ENCODE measurements at regions not wholly inside any gene's neighbourhood (a gene's known extent, or its start where the extent isn't known, plus 50 kb on each side); places are given as distances from the start of the nearest gene placed in this dataset.
"Not testable (repeated sequence)": the region's sequence is repeated elsewhere in the genome, so short reads cannot be mapped to it uniquely, and the experiment has no call there.

DNA sequence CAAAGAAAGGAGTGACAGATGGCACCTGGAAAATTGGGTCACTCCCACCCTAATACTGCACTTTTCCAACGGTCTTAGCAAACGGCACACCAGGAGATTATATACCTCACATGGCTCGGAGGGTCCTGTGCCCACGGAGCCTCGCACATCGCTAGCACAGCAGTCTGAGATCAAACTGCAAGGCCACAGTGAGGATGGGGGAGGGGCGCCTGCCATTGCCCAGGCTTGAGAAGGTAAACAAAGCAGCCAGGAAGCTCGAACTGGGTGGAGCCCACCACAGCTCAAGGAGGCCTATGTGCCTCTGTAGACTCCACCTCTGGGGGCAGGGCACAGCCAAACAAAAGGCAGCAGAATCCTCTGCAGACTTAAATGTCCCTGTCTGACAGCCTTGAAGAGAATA is 1149.7 kb downstream of the DNAJB9 start:
- TF ChIP-seq, protein P1, sequence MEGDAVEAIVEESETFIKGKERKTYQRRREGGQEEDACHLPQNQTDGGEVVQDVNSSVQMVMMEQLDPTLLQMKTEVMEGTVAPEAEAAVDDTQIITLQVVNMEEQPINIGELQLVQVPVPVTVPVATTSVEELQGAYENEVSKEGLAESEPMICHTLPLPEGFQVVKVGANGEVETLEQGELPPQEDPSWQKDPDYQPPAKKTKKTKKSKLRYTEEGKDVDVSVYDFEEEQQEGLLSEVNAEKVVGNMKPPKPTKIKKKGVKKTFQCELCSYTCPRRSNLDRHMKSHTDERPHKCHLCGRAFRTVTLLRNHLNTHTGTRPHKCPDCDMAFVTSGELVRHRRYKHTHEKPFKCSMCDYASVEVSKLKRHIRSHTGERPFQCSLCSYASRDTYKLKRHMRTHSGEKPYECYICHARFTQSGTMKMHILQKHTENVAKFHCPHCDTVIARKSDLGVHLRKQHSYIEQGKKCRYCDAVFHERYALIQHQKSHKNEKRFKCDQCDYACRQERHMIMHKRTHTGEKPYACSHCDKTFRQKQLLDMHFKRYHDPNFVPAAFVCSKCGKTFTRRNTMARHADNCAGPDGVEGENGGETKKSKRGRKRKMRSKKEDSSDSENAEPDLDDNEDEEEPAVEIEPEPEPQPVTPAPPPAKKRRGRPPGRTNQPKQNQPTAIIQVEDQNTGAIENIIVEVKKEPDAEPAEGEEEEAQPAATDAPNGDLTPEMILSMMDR (IDR thresholded peaks at IDR 0.05; ENCODE audit: low read depth, low read length, missing input control): not testable (repeated sequence)
- TF ChIP-seq RAD21, JUND, FOXA1, YY1, NR2F2 (IDR thresholded peaks at IDR 0.05): not testable (repeated sequence)
- TF ChIP-seq, protein P2, sequence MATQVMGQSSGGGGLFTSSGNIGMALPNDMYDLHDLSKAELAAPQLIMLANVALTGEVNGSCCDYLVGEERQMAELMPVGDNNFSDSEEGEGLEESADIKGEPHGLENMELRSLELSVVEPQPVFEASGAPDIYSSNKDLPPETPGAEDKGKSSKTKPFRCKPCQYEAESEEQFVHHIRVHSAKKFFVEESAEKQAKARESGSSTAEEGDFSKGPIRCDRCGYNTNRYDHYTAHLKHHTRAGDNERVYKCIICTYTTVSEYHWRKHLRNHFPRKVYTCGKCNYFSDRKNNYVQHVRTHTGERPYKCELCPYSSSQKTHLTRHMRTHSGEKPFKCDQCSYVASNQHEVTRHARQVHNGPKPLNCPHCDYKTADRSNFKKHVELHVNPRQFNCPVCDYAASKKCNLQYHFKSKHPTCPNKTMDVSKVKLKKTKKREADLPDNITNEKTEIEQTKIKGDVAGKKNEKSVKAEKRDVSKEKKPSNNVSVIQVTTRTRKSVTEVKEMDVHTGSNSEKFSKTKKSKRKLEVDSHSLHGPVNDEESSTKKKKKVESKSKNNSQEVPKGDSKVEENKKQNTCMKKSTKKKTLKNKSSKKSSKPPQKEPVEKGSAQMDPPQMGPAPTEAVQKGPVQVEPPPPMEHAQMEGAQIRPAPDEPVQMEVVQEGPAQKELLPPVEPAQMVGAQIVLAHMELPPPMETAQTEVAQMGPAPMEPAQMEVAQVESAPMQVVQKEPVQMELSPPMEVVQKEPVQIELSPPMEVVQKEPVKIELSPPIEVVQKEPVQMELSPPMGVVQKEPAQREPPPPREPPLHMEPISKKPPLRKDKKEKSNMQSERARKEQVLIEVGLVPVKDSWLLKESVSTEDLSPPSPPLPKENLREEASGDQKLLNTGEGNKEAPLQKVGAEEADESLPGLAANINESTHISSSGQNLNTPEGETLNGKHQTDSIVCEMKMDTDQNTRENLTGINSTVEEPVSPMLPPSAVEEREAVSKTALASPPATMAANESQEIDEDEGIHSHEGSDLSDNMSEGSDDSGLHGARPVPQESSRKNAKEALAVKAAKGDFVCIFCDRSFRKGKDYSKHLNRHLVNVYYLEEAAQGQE (IDR thresholded peaks at IDR 0.05): not testable (repeated sequence)
- TF ChIP-seq, protein P3, sequence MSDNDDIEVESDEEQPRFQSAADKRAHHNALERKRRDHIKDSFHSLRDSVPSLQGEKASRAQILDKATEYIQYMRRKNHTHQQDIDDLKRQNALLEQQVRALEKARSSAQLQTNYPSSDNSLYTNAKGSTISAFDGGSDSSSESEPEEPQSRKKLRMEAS (IDR thresholded peaks at IDR 0.05): not testable (repeated sequence)

All from liver (tissue), 3 donors.